ENCODE measurements at regions not wholly inside any gene's neighbourhood (a gene's known extent, or its start where the extent isn't known, plus 50 kb on each side); places are given as distances from the start of the nearest gene placed in this dataset.

DNA sequence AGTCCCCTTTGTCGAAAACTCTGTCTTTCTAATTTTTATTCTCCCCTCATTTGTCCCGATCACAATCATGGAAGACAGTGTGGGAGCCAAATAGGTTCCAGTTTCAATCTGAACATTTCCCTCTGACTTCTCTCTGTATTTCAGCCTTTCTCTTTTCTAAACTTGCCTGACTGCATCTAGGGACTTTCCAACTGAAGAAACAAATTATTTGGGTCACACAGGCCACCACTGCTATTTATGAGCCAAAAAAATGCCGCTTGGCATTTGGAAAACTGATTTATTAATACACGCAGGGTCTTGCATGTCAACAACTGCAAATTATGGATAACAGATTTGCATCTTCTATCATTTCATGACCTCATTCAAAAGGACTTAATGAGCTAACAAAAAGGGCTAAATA lies 55.2 kb upstream of the ELAC2 start:
- no peak overlapping the region for H3K4me2 ChIP-seq (replicated peaks; ENCODE audit: extremely low read depth, low read length, poor library complexity, severe bottlenecking)
- no peaks in the 10 kb centered on the region for H3K4me1 ChIP-seq (ENCODE audit: control insufficient read depth in 1 of 2, insufficient read depth in 2 of 2, low read length in 2 of 2)
- Mint-ChIP-seq H3K4me3 (no peak overlapping the region), H3K36me3 (no peaks in the 10 kb centered on the region), H3K9me3 (peaks cover 0 to 18% (median 11%) of the 10 kb centered on the region in 7 donors), H3K4me1 (no peaks in the 10 kb centered on the region), H3K27me3 (ENCODE audit: low read depth in 3 of 3) (peaks cover 1 to 4% (median 3%) of the 10 kb centered on the region in 3 donors), H3K27ac (no peak overlapping the region)
- H4K20me1 ChIP-seq (ENCODE audit: insufficient read depth, low read length), result no peaks in the 10 kb centered on the region
- TF ChIP-seq, protein P1, sequence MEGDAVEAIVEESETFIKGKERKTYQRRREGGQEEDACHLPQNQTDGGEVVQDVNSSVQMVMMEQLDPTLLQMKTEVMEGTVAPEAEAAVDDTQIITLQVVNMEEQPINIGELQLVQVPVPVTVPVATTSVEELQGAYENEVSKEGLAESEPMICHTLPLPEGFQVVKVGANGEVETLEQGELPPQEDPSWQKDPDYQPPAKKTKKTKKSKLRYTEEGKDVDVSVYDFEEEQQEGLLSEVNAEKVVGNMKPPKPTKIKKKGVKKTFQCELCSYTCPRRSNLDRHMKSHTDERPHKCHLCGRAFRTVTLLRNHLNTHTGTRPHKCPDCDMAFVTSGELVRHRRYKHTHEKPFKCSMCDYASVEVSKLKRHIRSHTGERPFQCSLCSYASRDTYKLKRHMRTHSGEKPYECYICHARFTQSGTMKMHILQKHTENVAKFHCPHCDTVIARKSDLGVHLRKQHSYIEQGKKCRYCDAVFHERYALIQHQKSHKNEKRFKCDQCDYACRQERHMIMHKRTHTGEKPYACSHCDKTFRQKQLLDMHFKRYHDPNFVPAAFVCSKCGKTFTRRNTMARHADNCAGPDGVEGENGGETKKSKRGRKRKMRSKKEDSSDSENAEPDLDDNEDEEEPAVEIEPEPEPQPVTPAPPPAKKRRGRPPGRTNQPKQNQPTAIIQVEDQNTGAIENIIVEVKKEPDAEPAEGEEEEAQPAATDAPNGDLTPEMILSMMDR (IDR thresholded peaks at IDR 0.05), result no peak
- WGBS (ENCODE audit: insufficient coverage), result 94% methylated on average over 2 of the region's 4 CpGs
- peaks cover 5 to 6% of the 10 kb centered on the region in 2 donors for H3K9me3 ChIP-seq (replicated peaks in 1 of 2; ENCODE audit: control insufficient read depth in 1 of 2, insufficient read depth in 1 of 2, low read length in 2 of 2)
- H3K27me3 ChIP-seq (ENCODE audit: control insufficient read depth in 2 of 2, insufficient read depth in 2 of 2, low read length in 2 of 2), result no peaks in the 10 kb centered on the region
- no peak overlapping the region for H3K27ac ChIP-seq (ENCODE audit: low read depth in 1 of 2, low read length in 2 of 2)
- no peak overlapping the region for H3K9ac ChIP-seq (ENCODE audit: insufficient read depth, low read length, poor library complexity, severe bottlenecking)
- no peak overlapping the region for H3K4me3 ChIP-seq (replicated peaks in 1 of 3; ENCODE audit: low read depth in 2 of 3, low read length in 3 of 3)
- no peaks in the 10 kb centered on the region for H3K79me2 ChIP-seq (ENCODE audit: insufficient read depth, low read length)
- no peak for DNase-seq
- intact Hi-C loops (cut with micrococcal nuclease), result no loop called here
- H3K36me3 ChIP-seq (replicated peaks in 1 of 2; ENCODE audit: control insufficient read depth in 1 of 2, insufficient read depth in 2 of 2, low read length in 2 of 2), result no peaks in the 10 kb centered on the region
- H2AFZ ChIP-seq (ENCODE audit: insufficient read depth, low read depth, low read length, poor library complexity, severe bottlenecking), result no peak overlapping the region

DNA sequence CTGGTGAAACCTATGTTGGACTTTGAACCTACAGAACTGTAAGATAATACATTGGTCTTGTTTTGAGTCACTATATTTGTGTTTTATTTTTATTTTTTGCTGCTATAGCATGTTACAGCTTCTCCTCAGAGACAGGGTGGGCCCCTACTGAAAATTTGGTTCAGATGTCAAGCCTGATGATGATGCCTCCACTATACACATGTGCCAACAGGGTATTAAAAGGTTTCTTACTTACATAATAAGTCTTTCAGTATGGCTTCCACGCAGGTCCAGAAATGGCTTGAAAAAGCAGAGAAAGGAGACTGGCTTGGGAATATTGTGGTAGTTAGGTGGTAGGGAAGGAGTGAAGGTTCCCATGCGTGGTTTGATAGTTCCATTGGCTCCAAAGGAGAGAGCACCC lies 52.9 kb upstream of the ELAC2 start:
- no peaks in the 10 kb centered on the region for H3K4me1 ChIP-seq (ENCODE audit: control insufficient read depth in 1 of 2, insufficient read depth in 2 of 2, low read length in 2 of 2)
- Mint-ChIP-seq H3K27me3 (ENCODE audit: low read depth in 3 of 3) (peaks cover 1 to 4% (median 3%) of the 10 kb centered on the region in 3 donors), H3K9me3 (peaks cover 2 to 23% (median 15%) of the 10 kb centered on the region in 7 donors), H3K27ac (no peak overlapping the region), H3K4me3 (no peak overlapping the region), H3K4me1 (no peaks in the 10 kb centered on the region), H3K36me3 (no peaks in the 10 kb centered on the region)
- no peaks in the 10 kb centered on the region for H3K27me3 ChIP-seq (ENCODE audit: control insufficient read depth in 2 of 2, insufficient read depth in 2 of 2, low read length in 2 of 2)
- H4K20me1 ChIP-seq (ENCODE audit: insufficient read depth, low read length), result no peaks in the 10 kb centered on the region
- H3K79me2 ChIP-seq (ENCODE audit: insufficient read depth, low read length), result no peaks in the 10 kb centered on the region
- no peaks in the 10 kb centered on the region for H3K36me3 ChIP-seq (replicated peaks in 1 of 2; ENCODE audit: control insufficient read depth in 1 of 2, insufficient read depth in 2 of 2, low read length in 2 of 2)
- TF ChIP-seq, protein P1 (IDR thresholded peaks at IDR 0.05), result no peak
- H3K27ac ChIP-seq (ENCODE audit: low read depth in 1 of 2, low read length in 2 of 2), result no peak overlapping the region
- peaks cover 6 to 11% of the 10 kb centered on the region in 2 donors for H3K9me3 ChIP-seq (replicated peaks in 1 of 2; ENCODE audit: control insufficient read depth in 1 of 2, insufficient read depth in 1 of 2, low read length in 2 of 2)
- intact Hi-C loops (cut with micrococcal nuclease), result no loop called here
- H3K4me3 ChIP-seq (replicated peaks in 1 of 3; ENCODE audit: low read depth in 2 of 3, low read length in 3 of 3), result no peak overlapping the region
- no peak overlapping the region for H3K4me2 ChIP-seq (replicated peaks; ENCODE audit: extremely low read depth, low read length, poor library complexity, severe bottlenecking)
- H2AFZ ChIP-seq (ENCODE audit: insufficient read depth, low read depth, low read length, poor library complexity, severe bottlenecking), result no peak overlapping the region
- no peak for DNase-seq
- 90% methylated on average over 2 of the region's 2 CpGs for WGBS (ENCODE audit: insufficient coverage)
- H3K9ac ChIP-seq (ENCODE audit: insufficient read depth, low read length, poor library complexity, severe bottlenecking), result no peak overlapping the region

All from CD14-positive monocyte (primary cell).